ENCODE measurements at regions not wholly inside any gene's neighbourhood (a gene's known extent, or its start where the extent isn't known, plus 50 kb on each side); places are given as distances from the start of the nearest gene placed in this dataset.

- TF ChIP-seq Cebpa-rat (IDR thresholded peaks at IDR 0.05) = no peak
- H4K20me1 ChIP-seq = no peaks in the 10 kb centered on the region
- no peak overlapping the region for H3K27ac ChIP-seq
- H3K36me3 ChIP-seq = no peaks in the 10 kb centered on the region
- no peaks in the 10 kb centered on the region for H3K27me3 ChIP-seq
- no peak overlapping the region for H3K9ac ChIP-seq
- no peak overlapping the region for H3K4me3 ChIP-seq
- H3K4me2 ChIP-seq = no peak overlapping the region
- H3K9me3 ChIP-seq = no peaks in the 10 kb centered on the region
- H3K4me1 ChIP-seq = no peaks in the 10 kb centered on the region
These were observed 116.0 kb downstream of the MIS18A start for GRCh38 chr21:32162727-32163320.

GRCh38 chr21:32155226-32155625, 123.6 kb downstream of the MIS18A start:
- H3K9me3 ChIP-seq = no peaks in the 10 kb centered on the region
- H3K4me1 ChIP-seq = no peaks in the 10 kb centered on the region
- H4K20me1 ChIP-seq = no peaks in the 10 kb centered on the region
- no peak overlapping the region for H3K9ac ChIP-seq
- no peaks in the 10 kb centered on the region for H3K36me3 ChIP-seq
- no peak overlapping the region for H3K4me2 ChIP-seq
- no peak for TF ChIP-seq Cebpa-rat (IDR thresholded peaks at IDR 0.05)
- no peak overlapping the region for H3K4me3 ChIP-seq
- H3K27me3 ChIP-seq = no peaks in the 10 kb centered on the region
- H3K27ac ChIP-seq = no peak overlapping the region

- no peak overlapping the region for H3K4me2 ChIP-seq
- H3K4me3 ChIP-seq = no peak overlapping the region
- no peaks in the 10 kb centered on the region for H3K4me1 ChIP-seq
- H3K36me3 ChIP-seq = no peaks in the 10 kb centered on the region
- H3K9ac ChIP-seq = no peak overlapping the region
- no peak overlapping the region for H3K27ac ChIP-seq
- H3K27me3 ChIP-seq = no peaks in the 10 kb centered on the region
- H3K9me3 ChIP-seq = no peaks in the 10 kb centered on the region
- H4K20me1 ChIP-seq = no peaks in the 10 kb centered on the region
- no peak for TF ChIP-seq Cebpa-rat (IDR thresholded peaks at IDR 0.05)
These were observed 131.8 kb downstream of the MIS18A start for GRCh38 chr21:32147041-32147440.

GRCh38 chr21:32144851-32145250, 134.0 kb downstream of the MIS18A start:
- H4K20me1 ChIP-seq = no peaks in the 10 kb centered on the region
- no peak overlapping the region for H3K4me3 ChIP-seq
- no peaks in the 10 kb centered on the region for H3K4me1 ChIP-seq
- no peak overlapping the region for H3K9ac ChIP-seq
- H3K27me3 ChIP-seq = no peaks in the 10 kb centered on the region
- no peaks in the 10 kb centered on the region for H3K9me3 ChIP-seq
- H3K27ac ChIP-seq = no peak overlapping the region
- TF ChIP-seq Cebpa-rat (IDR thresholded peaks at IDR 0.05) = no peak
- no peaks in the 10 kb centered on the region for H3K36me3 ChIP-seq
- H3K4me2 ChIP-seq = no peak overlapping the region

- Histone ChIP-seq H3K27me3 (no peaks in the 10 kb centered on the region), H3K9ac (no peak overlapping the region), H3K9me3 (no peaks in the 10 kb centered on the region), H3K36me3 (no peaks in the 10 kb centered on the region), H3K27ac (no peak overlapping the region), H4K20me1 (no peaks in the 10 kb centered on the region), H3K4me3 (no peak overlapping the region), H3K4me1 (no peaks in the 10 kb centered on the region), H3K4me2 (no peak overlapping the region)
- TF ChIP-seq Cebpa-rat (IDR thresholded peaks at IDR 0.05) = no peak
These were observed 135.5 kb downstream of the MIS18A start for GRCh38 chr21:32143241-32143939.

GRCh38 chr21:32141318-32141633, 137.6 kb downstream of the MIS18A start:
- no peaks in the 10 kb centered on the region for H3K9me3 ChIP-seq
- H3K4me3 ChIP-seq = no peak overlapping the region
- no peaks in the 10 kb centered on the region for H3K36me3 ChIP-seq
- no peaks in the 10 kb centered on the region for H4K20me1 ChIP-seq
- no peak overlapping the region for H3K4me2 ChIP-seq
- H3K4me1 ChIP-seq = peaks cover 5% of the 10 kb centered on the region
- H3K27me3 ChIP-seq = no peaks in the 10 kb centered on the region
- H3K9ac ChIP-seq = no peak overlapping the region
- no peak for TF ChIP-seq Cebpa-rat (IDR thresholded peaks at IDR 0.05)
- no peak overlapping the region for H3K27ac ChIP-seq

- TF ChIP-seq Cebpa-rat (IDR thresholded peaks at IDR 0.05) = no peak
- Histone ChIP-seq H3K4me3 (no peak overlapping the region), H3K4me2 (no peak overlapping the region), H3K27ac (no peak overlapping the region), H3K9ac (no peak overlapping the region), H3K27me3 (no peaks in the 10 kb centered on the region), H3K9me3 (no peaks in the 10 kb centered on the region), H4K20me1 (no peaks in the 10 kb centered on the region), H3K36me3 (no peaks in the 10 kb centered on the region), H3K4me1 (peaks cover 10% of the 10 kb centered on the region)
These were observed 138.1 kb downstream of the MIS18A start for GRCh38 chr21:32140604-32141317.

- Histone ChIP-seq H3K4me3 (no peak overlapping the region), H4K20me1 (no peaks in the 10 kb centered on the region), H3K27me3 (no peaks in the 10 kb centered on the region), H3K9ac (no peak overlapping the region), H3K27ac (no peak overlapping the region), H3K9me3 (no peaks in the 10 kb centered on the region), H3K4me1 (peaks cover 16% of the 10 kb centered on the region), H3K4me2 (no peak overlapping the region), H3K36me3 (no peaks in the 10 kb centered on the region)
- TF ChIP-seq Cebpa-rat (IDR thresholded peaks at IDR 0.05) = no peak
These were observed 138.7 kb downstream of the MIS18A start for GRCh38 chr21:32140151-32140550.

GRCh38 chr21:32138658-32139057, 140.2 kb downstream of the MIS18A start:
- no peak overlapping the region for H3K4me3 ChIP-seq
- H4K20me1 ChIP-seq = no peaks in the 10 kb centered on the region
- peaks cover 28% of the 10 kb centered on the region for H3K4me1 ChIP-seq
- no peaks in the 10 kb centered on the region for H3K9me3 ChIP-seq
- TF ChIP-seq Cebpa-rat (IDR thresholded peaks at IDR 0.05) = no peak
- H3K27me3 ChIP-seq = no peaks in the 10 kb centered on the region
- no peak overlapping the region for H3K4me2 ChIP-seq
- no peak overlapping the region for H3K9ac ChIP-seq
- H3K36me3 ChIP-seq = no peaks in the 10 kb centered on the region
- no peak overlapping the region for H3K27ac ChIP-seq

- Histone ChIP-seq H3K4me1 (peaks cover 28% of the 10 kb centered on the region), H3K9ac (no peak overlapping the region), H4K20me1 (no peaks in the 10 kb centered on the region), H3K27me3 (no peaks in the 10 kb centered on the region), H3K27ac (no peak overlapping the region), H3K9me3 (no peaks in the 10 kb centered on the region), H3K36me3 (no peaks in the 10 kb centered on the region), H3K4me3 (no peak overlapping the region), H3K4me2 (no peak overlapping the region)
- TF ChIP-seq Cebpa-rat (IDR thresholded peaks at IDR 0.05) = no peak
These were observed 140.9 kb downstream of the MIS18A start for GRCh38 chr21:32137931-32138330.
